WTC11 (cell line): ENCODE measurements at regions not wholly inside any gene's neighbourhood (a gene's known extent, or its start where the extent isn't known, plus 50 kb on each side); places are given as distances from the start of the nearest gene placed in this dataset.

Experiments
- ATAC-seq: fragments of 200-7000 bp; cut with Tn5 transposase; 2 replicates; pipeline ENCODE4 v1.10.0; 2021; ENCODE audit warnings: mild to moderate bottlenecking, moderate library complexity
- CTCF ChIA-PET: fragments of 300-600 bp; sonication (Branson Sonifier 250); formaldehyde crosslinking; loops from one replicate; lab custom pipeline; 2021; ENCODE audit warnings: antibody characterized with exemption; lab: Charles Lee
- POLR2A ChIA-PET: fragments of 350-600 bp; sonication (Branson Sonifier 250); formaldehyde crosslinking; loops from one replicate; lab custom pipeline; 2021; ENCODE audit warnings: antibody characterized with exemption; lab: Charles Lee
- DNase-seq: peaks from one replicate; pipeline ENCODE4 v3.0.0; 2021; ENCODE audit warnings: low spot score
- H3K27ac Mint-ChIP-seq: 2 replicates; pipeline ENCODE4 v1.8.0; 2021; ENCODE audit warnings: mixed read lengths
- H3K27me3 Mint-ChIP-seq: 2 replicates; pipeline ENCODE4 v1.8.0; 2021; ENCODE audit warnings: low read depth, mild to moderate bottlenecking, moderate library complexity, mixed read lengths
- H3K36me3 Mint-ChIP-seq: 2 replicates; pipeline ENCODE4 v1.8.0; 2021; ENCODE audit warnings: mixed read lengths
- H3K4me1 Mint-ChIP-seq: 2 replicates; pipeline ENCODE4 v1.8.0; 2022; ENCODE audit warnings: mixed read lengths
- H3K4me3 Mint-ChIP-seq: 2 replicates; pipeline ENCODE4 v1.8.0; 2021; ENCODE audit warnings: mild to moderate bottlenecking, moderate library complexity, mixed read lengths
- H3K9me3 Mint-ChIP-seq: 2 replicates; pipeline ENCODE4 v1.8.0; 2021; ENCODE audit warnings: mixed read lengths
- ATF1 ChIP-seq: sonication (generic); formaldehyde crosslinking; IDR thresholded peaks from 2 replicates; pipeline ENCODE4 v1.8.1; 2023; ENCODE audit warnings: mild to moderate bottlenecking, moderate library complexity, missing genetic modification reagents
- ATF6 ChIP-seq: sonication (generic); formaldehyde crosslinking; IDR thresholded peaks from 2 replicates; pipeline ENCODE4 v1.8.1; 2023; ENCODE audit warnings: mild to moderate bottlenecking, missing genetic modification reagents
- ELF4 ChIP-seq: sonication (generic); formaldehyde crosslinking; IDR thresholded peaks from 2 replicates; pipeline ENCODE4 v1.8.1; 2022; ENCODE audit warnings: low read depth, mild to moderate bottlenecking, moderate library complexity, missing genetic modification reagents
- EMX1 ChIP-seq: fragments of 250-450 bp; sonication (Bioruptor Pico); IDR thresholded peaks from 2 replicates; pipeline ENCODE4 v1.8.0; 2021; ENCODE audit warnings: mild to moderate bottlenecking
- FOXP1 ChIP-seq: sonication (generic); formaldehyde crosslinking; IDR thresholded peaks from 2 replicates; pipeline ENCODE4 v1.8.0; 2022; ENCODE audit warnings: missing genetic modification reagents, mild to moderate bottlenecking, moderate library complexity, borderline replicate concordance
- FOXP4 ChIP-seq: sonication (generic); formaldehyde crosslinking; IDR thresholded peaks from 2 replicates; pipeline ENCODE4 v1.8.0; 2022; ENCODE audit warnings: mild to moderate bottlenecking, missing genetic modification reagents
- JAZF1 ChIP-seq: fragments of 250-450 bp; sonication (Bioruptor Pico); IDR thresholded peaks from 2 replicates; pipeline ENCODE4 v1.9.0; 2021; ENCODE audit warnings: moderate library complexity, mild to moderate bottlenecking, inconsistent platforms
- MLX ChIP-seq: sonication (generic); formaldehyde crosslinking; IDR thresholded peaks from 2 replicates; pipeline ENCODE4 v1.8.1; 2023; ENCODE audit warnings: mild to moderate bottlenecking, missing genetic modification reagents, moderate library complexity
- NFE2L1 ChIP-seq: sonication (generic); formaldehyde crosslinking; IDR thresholded peaks from 2 replicates; pipeline ENCODE4 v1.8.1; 2023; ENCODE audit warnings: missing genetic modification reagents
- NR1H2 ChIP-seq: sonication (generic); formaldehyde crosslinking; IDR thresholded peaks from 2 replicates; pipeline ENCODE4 v1.9.0; 2021; ENCODE audit warnings: mild to moderate bottlenecking, moderate library complexity, missing genetic modification reagents
- NR2C2 ChIP-seq: sonication (generic); formaldehyde crosslinking; IDR thresholded peaks from 2 replicates; pipeline ENCODE4 v1.8.0; 2022; ENCODE audit warnings: mild to moderate bottlenecking, missing genetic modification reagents
- NR3C1 ChIP-seq: sonication (generic); formaldehyde crosslinking; conservative IDR thresholded peaks from 2 replicates; pipeline ENCODE4 v1.8.1; 2023; ENCODE audit warnings: low read depth, mild to moderate bottlenecking, missing genetic modification reagents
- SMAD3 ChIP-seq: sonication (generic); formaldehyde crosslinking; IDR thresholded peaks from 2 replicates; pipeline ENCODE4 v1.8.0; 2022; ENCODE audit warnings: missing genetic modification reagents, mild to moderate bottlenecking, borderline replicate concordance
- SP1 ChIP-seq: sonication (generic); formaldehyde crosslinking; conservative IDR thresholded peaks from 2 replicates; pipeline ENCODE4 v1.8.1; 2022; ENCODE audit warnings: missing genetic modification reagents
- USF1 ChIP-seq: sonication (generic); formaldehyde crosslinking; IDR thresholded peaks from 2 replicates; pipeline ENCODE4 v1.8.0; 2022; ENCODE audit warnings: mild to moderate bottlenecking, missing genetic modification reagents
- ZNF138 ChIP-seq: sonication (generic); formaldehyde crosslinking; conservative IDR thresholded peaks from 2 replicates; pipeline ENCODE4 v1.8.1; 2022; ENCODE audit warnings: mild to moderate bottlenecking, moderate library complexity, missing genetic modification reagents
- ZNF232 ChIP-seq: sonication (generic); formaldehyde crosslinking; IDR thresholded peaks from 2 replicates; pipeline ENCODE4 v1.8.0; 2022; ENCODE audit warnings: mild to moderate bottlenecking, missing genetic modification reagents
- ZNF281 ChIP-seq: sonication (generic); formaldehyde crosslinking; IDR thresholded peaks from 2 replicates; pipeline ENCODE4 v1.8.0; 2023; ENCODE audit warnings: mild to moderate bottlenecking, missing genetic modification reagents
- ZSCAN18 ChIP-seq: fragments of 250-450 bp; sonication (Bioruptor Pico); IDR thresholded peaks from 2 replicates; pipeline ENCODE4 v2.1.2; 2022; ENCODE audit warnings: mild to moderate bottlenecking, moderate library complexity

GRCh38 chr16:7124701-7125100 lies 207.9 kb upstream of the RBFOX1 start (continued):
- TF ChIP-seq ATF1 (CRISPR knock-in tag) (no peak), ZNF232 (CRISPR knock-in tag) (no peak)
- TF ChIP-seq, all 79 proteins: peak for 0

GRCh38 chr16:7124242-7124641 lies 208.4 kb upstream of the RBFOX1 start:
- H3K4me1 Mint-ChIP-seq, result no peaks in the 10 kb centered on the region
- no peak for ATAC-seq
- peaks cover 69% of the 10 kb centered on the region for H3K9me3 Mint-ChIP-seq
- H3K4me3 Mint-ChIP-seq, result no peak overlapping the region
- CTCF ChIA-PET, result no interaction called here
- H3K27me3 Mint-ChIP-seq, result peaks cover 11% of the 10 kb centered on the region
- no peak for DNase-seq
- POLR2A ChIA-PET, result no interaction called here
- H3K27ac Mint-ChIP-seq, result no peak overlapping the region
- TF ChIP-seq MLX (CRISPR knock-in tag) (no peak), USF1 (CRISPR knock-in tag) (no peak), ZNF138 (CRISPR knock-in tag) (no peak), ZNF232 (CRISPR knock-in tag) (no peak), FOXP1 (CRISPR knock-in tag) (no peak), EMX1 (CRISPR knock-in tag) (no peak), ELF4 (CRISPR knock-in tag) (no peak)
- H3K36me3 Mint-ChIP-seq, result peaks cover 60% of the 10 kb centered on the region

GRCh38 chr16:7116734-7117133 lies 215.9 kb upstream of the RBFOX1 start:
- CTCF ChIA-PET, result no interaction called here
- no peak overlapping the region for H3K4me3 Mint-ChIP-seq

GRCh38 chr16:7115898-7116297 lies 216.7 kb upstream of the RBFOX1 start:
- Mint-ChIP-seq H3K4me1 (no peaks in the 10 kb centered on the region), H3K4me3 (no peak overlapping the region)
- POLR2A ChIA-PET, result no interaction called here

More at GRCh38 chr16:7116734-7117133, 215.9 kb upstream of the RBFOX1 start:
- no peaks in the 10 kb centered on the region for H3K4me1 Mint-ChIP-seq
- no peak for TF ChIP-seq SMAD3 (CRISPR knock-in tag)
- H3K27me3 Mint-ChIP-seq, result peaks cover 11% of the 10 kb centered on the region
- peaks cover 89% of the 10 kb centered on the region for H3K9me3 Mint-ChIP-seq
- peaks cover 76% of the 10 kb centered on the region for H3K36me3 Mint-ChIP-seq
- DNase-seq, result no peak
- H3K27ac Mint-ChIP-seq, result no peak overlapping the region
- POLR2A ChIA-PET, result no interaction called here
- no peak for ATAC-seq

GRCh38 chr16:7113949-7114348 lies 218.7 kb upstream of the RBFOX1 start:
- POLR2A ChIA-PET, result no interaction called here
- Mint-ChIP-seq H3K36me3 (peaks cover 87% of the 10 kb centered on the region), H3K9me3 (peaks cover 92% of the 10 kb centered on the region), H3K27ac (no peak overlapping the region), H3K4me3 (no peak overlapping the region), H3K27me3 (peaks cover 9% of the 10 kb centered on the region), H3K4me1 (no peaks in the 10 kb centered on the region)
- CTCF ChIA-PET, result no interaction called here
- DNase-seq (no peak), ATAC-seq (no peak)
- TF ChIP-seq FOXP4 (CRISPR knock-in tag), result no peak
- TF ChIP-seq NR3C1 (CRISPR knock-in tag), result no peak
- TF ChIP-seq NFE2L1 (CRISPR knock-in tag), result no peak
- TF ChIP-seq ZSCAN18 (CRISPR knock-in tag), result no peak
- no peak for TF ChIP-seq NR2C2 (CRISPR knock-in tag)
- TF ChIP-seq ATF6 (CRISPR knock-in tag), result no peak
- no peak for TF ChIP-seq SP1
- TF ChIP-seq JAZF1 (CRISPR knock-in tag), result no peak
- TF ChIP-seq ZNF281 (CRISPR knock-in tag), result no peak

More at GRCh38 chr16:7115898-7116297, 216.7 kb upstream of the RBFOX1 start:
- CTCF ChIA-PET, result no interaction called here
- Mint-ChIP-seq H3K27me3 (peaks cover 10% of the 10 kb centered on the region), H3K36me3 (peaks cover 82% of the 10 kb centered on the region), H3K9me3 (peaks cover 92% of the 10 kb centered on the region), H3K27ac (no peak overlapping the region)
- ATAC-seq, result no peak
- DNase-seq, result no peak
- TF ChIP-seq NR1H2, result no peak
